ENCODE measurements at regions not wholly inside any gene's neighbourhood (a gene's known extent, or its start where the extent isn't known, plus 50 kb on each side); places are given as distances from the start of the nearest gene placed in this dataset.

DNA sequence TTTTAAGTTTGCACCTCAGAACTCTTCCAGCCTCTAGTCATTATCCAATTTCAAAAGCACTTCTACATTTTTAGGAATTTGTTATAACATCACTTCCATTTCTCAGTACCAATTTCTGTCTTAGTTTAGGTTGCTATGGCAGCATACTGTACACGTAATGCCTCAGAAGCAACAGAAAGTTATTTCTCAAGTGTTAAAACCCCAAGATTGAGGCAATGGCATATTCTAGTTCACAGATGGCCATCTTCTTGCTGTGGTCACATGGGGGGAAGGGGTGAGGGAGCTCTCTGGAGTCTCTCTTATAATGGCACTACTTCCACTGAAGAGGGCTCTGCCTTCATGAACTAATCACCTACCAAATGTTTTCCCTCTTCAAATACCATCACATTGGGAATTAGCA is 220.3 kb upstream of the CTSO start:
- no peak for TF ChIP-seq CTCF (IDR thresholded peaks at IDR 0.05)
- no peak for TF ChIP-seq POLR2A (IDR thresholded peaks at IDR 0.05)

All from lower leg skin (tissue), 3 donors.